Smooth muscle cell (in vitro differentiated cells): ENCODE measurements at regions not wholly inside any gene's neighbourhood (a gene's known extent, or its start where the extent isn't known, plus 50 kb on each side); places are given as distances from the start of the nearest gene placed in this dataset.

ENCODE experiments used
- DNase-seq: peaks from one replicate; lab custom pipeline; 2025; ENCODE audit not compliant: unreplicated experiment; lab: John Stamatoyannopoulos, UW
- H2AFZ ChIP-seq: fragments of 200-600 bp; sonication (generic); 2 replicates; pipeline ENCODE4 v1.6.0; 2016; ENCODE audit warnings: antibody characterized with exemption, low read depth, mild to moderate bottlenecking
- H3F3A ChIP-seq: fragments of 200-600 bp; sonication (generic); 2 replicates; pipeline ENCODE4 v1.6.0; 2017; ENCODE audit warnings: antibody characterized with exemption, low read depth
- H3K27ac ChIP-seq: fragments of 200-600 bp; sonication (generic); 2 replicates; pipeline ENCODE4 v1.5.1; 2016; ENCODE audit warnings: low read depth, mild to moderate bottlenecking
- H3K27me3 ChIP-seq: fragments of 200-600 bp; sonication (generic); 2 replicates; pipeline ENCODE4 v1.6.1; 2016; ENCODE audit warnings: low read depth, mild to moderate bottlenecking
- H3K36me3 ChIP-seq: fragments of 200-600 bp; sonication (generic); 2 replicates; pipeline ENCODE4 v1.5.1; 2016; ENCODE audit warnings: low read depth
- H3K4me1 ChIP-seq: fragments of 200-600 bp; sonication (generic); 2 replicates; pipeline ENCODE4 v1.5.1; 2016; ENCODE audit warnings: low read depth
- H3K4me2 ChIP-seq: fragments of 200-600 bp; sonication (generic); 2 replicates; pipeline ENCODE4 v1.6.0; 2016; ENCODE audit warnings: mild to moderate bottlenecking
- H3K4me3 ChIP-seq: fragments of 200-600 bp; sonication (generic); 2 replicates; pipeline ENCODE4 v1.5.1; 2016; ENCODE audit warnings: mild to moderate bottlenecking
- H3K79me2 ChIP-seq: fragments of 200-600 bp; sonication (generic); 2 replicates; pipeline ENCODE4 v1.6.0; 2016; ENCODE audit warnings: low read depth, mild to moderate bottlenecking
- H3K9ac ChIP-seq: fragments of 200-600 bp; sonication (generic); 2 replicates; pipeline ENCODE4 v1.6.0; 2016; ENCODE audit warnings: low read depth
- H3K9me3 ChIP-seq: fragments of 200-600 bp; sonication (generic); replicated peaks from 2 replicates; pipeline ENCODE4 v1.5.1; 2016; ENCODE audit warnings: low read depth
- H4K20me1 ChIP-seq: fragments of 200-600 bp; sonication (generic); 2 replicates; pipeline ENCODE4 v1.6.0; 2016; ENCODE audit warnings: low read depth
- CTCF ChIP-seq: fragments of 200-600 bp; sonication (generic); IDR thresholded peaks from 2 replicates; pipeline ENCODE4 v1.5.1; 2017; ENCODE audit warnings: borderline replicate concordance, mild to moderate bottlenecking, antibody characterized with exemption; ENCODE audit not compliant: insufficient read depth, poor library complexity, severe bottlenecking
- WGBS: methylation state at CpG from one replicate; pipeline ENCODE4 v1.1.7; 2016; ENCODE audit warnings: low lambda C conversion rate; 5-methylcytosine and 5-hydroxymethylcytosine counted together

DNA sequence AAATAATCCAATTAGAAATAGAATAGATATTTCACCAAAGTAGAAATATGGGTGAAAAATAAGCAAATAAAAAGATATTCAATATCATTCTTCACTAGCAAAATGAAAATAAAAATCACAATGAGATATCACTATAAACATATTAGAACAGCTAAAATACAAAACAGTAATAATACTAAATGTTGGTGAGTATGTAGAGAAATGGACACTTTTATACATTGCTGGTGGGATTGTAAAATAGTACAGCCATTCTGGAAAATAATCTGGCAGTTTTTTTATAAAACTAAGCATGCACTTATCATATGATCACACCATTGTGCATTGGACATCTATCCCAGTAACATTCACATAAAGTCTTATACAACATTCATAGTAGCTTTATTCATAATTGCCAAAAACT lies 320.2 kb upstream of the OR4E1 start:
- no peak overlapping the region for H3K27ac ChIP-seq
- no peaks in the 10 kb centered on the region for H3F3A ChIP-seq
- H3K9ac ChIP-seq, result no peak overlapping the region
- H3K4me1 ChIP-seq, result no peaks in the 10 kb centered on the region
- TF ChIP-seq CTCF, result no peak
- no peaks in the 10 kb centered on the region for H3K9me3 ChIP-seq
- H3K4me3 ChIP-seq, result no peak overlapping the region
- H3K79me2 ChIP-seq, result no peaks in the 10 kb centered on the region
- no peak for DNase-seq
- H4K20me1 ChIP-seq, result no peaks in the 10 kb centered on the region
- no peak overlapping the region for H3K4me2 ChIP-seq
- H2AFZ ChIP-seq, result no peak overlapping the region
- no peaks in the 10 kb centered on the region for H3K27me3 ChIP-seq
- H3K36me3 ChIP-seq, result no peaks in the 10 kb centered on the region

DNA sequence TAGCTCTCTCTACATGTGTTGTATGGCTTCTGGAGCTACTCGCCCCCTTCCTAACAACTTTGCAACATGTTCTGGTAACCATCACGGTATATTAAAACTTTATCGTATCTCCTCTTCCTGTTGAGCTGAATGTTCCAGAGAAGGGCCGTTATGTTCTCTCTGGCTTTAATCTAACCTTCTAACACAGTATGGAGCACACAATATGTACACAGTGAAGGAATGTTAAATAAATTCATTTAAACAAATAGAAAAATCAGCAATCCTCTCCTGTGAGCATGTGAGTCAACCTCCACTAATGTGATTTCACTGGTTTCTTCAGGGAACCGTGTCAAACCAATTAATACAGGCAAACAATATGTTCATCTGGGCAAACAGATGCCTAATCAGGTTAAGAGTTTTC lies 319.5 kb upstream of the OR4E1 start:
- no peaks in the 10 kb centered on the region for H3K36me3 ChIP-seq
- WGBS, result 83% methylated on average over 5 of the region's 5 CpGs

DNA sequence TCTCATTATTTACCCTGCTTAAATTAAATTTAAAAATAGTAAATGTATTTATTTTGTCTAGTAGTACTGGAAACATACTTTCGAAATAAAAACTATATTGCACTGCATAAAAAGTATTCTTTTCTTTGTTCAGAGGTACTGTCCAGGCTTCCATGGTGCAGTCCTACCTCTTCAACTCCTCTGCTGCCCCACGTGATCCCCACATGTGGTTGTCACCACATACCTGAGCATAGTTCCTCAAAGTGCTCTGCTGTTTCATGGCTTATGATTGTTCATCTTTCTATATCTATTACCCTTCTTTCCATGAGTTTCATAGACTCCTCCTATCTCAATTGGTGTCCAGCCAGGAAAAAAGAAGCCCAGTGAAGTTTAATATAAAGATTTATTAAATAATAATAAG lies 317.5 kb upstream of the OR4E1 start:
- no peak overlapping the region for H3K4me2 ChIP-seq
- H3K79me2 ChIP-seq, result no peaks in the 10 kb centered on the region
- H4K20me1 ChIP-seq, result no peaks in the 10 kb centered on the region
- no peak for DNase-seq
- no peak for TF ChIP-seq CTCF
- no peaks in the 10 kb centered on the region for H3K9me3 ChIP-seq
- 29% methylated on average over 2 of the region's 2 CpGs for WGBS
- H3F3A ChIP-seq, result no peaks in the 10 kb centered on the region
- no peaks in the 10 kb centered on the region for H3K36me3 ChIP-seq
- H3K27me3 ChIP-seq, result no peaks in the 10 kb centered on the region
- no peak overlapping the region for H2AFZ ChIP-seq
- no peaks in the 10 kb centered on the region for H3K4me1 ChIP-seq
- no peak overlapping the region for H3K4me3 ChIP-seq
- H3K9ac ChIP-seq, result no peak overlapping the region
- no peak overlapping the region for H3K27ac ChIP-seq

More for the DNA sequence above, 319.5 kb upstream of the OR4E1 start:
- no peak overlapping the region for H3K4me3 ChIP-seq
- H3K4me1 ChIP-seq, result no peaks in the 10 kb centered on the region
- no peak overlapping the region for H3K27ac ChIP-seq
- no peak overlapping the region for H3K9ac ChIP-seq
- no peaks in the 10 kb centered on the region for H3K27me3 ChIP-seq
- no peaks in the 10 kb centered on the region for H3F3A ChIP-seq
- H4K20me1 ChIP-seq, result no peaks in the 10 kb centered on the region
- no peaks in the 10 kb centered on the region for H3K79me2 ChIP-seq
- no peak for TF ChIP-seq CTCF
- H3K9me3 ChIP-seq, result no peaks in the 10 kb centered on the region
- H3K4me2 ChIP-seq, result no peak overlapping the region
- no peak for DNase-seq
- H2AFZ ChIP-seq, result no peak overlapping the region

GRCh38 chr14:21990116-21990515 lies 316.5 kb upstream of the OR4E1 start:
- Histone ChIP-seq H3K4me1 (no peaks in the 10 kb centered on the region), H3K36me3 (no peaks in the 10 kb centered on the region), H3K4me2 (no peak overlapping the region), H3K4me3 (no peak overlapping the region), H2AFZ (no peak overlapping the region), H3K27ac (no peak overlapping the region), H3K9me3 (no peaks in the 10 kb centered on the region), H3K27me3 (no peaks in the 10 kb centered on the region), H3F3A (no peaks in the 10 kb centered on the region), H3K9ac (no peak overlapping the region), H4K20me1 (no peaks in the 10 kb centered on the region), H3K79me2 (no peaks in the 10 kb centered on the region)
- WGBS, result 45% methylated on average over 2 of the region's 2 CpGs
- TF ChIP-seq CTCF, result peak; percentile 41
- DNase-seq, result no peak
